SKM-1 treated with dmso at 0.1 percent for 144 hours (cell line): ENCODE measurements at regions not wholly inside any gene's neighbourhood (a gene's known extent, or its start where the extent isn't known, plus 50 kb on each side); places are given as distances from the start of the nearest gene placed in this dataset.
"Not testable (repeated sequence)": the region's sequence is repeated elsewhere in the genome, so short reads cannot be mapped to it uniquely, and the experiment has no call there.

ENCODE experiments used
- DNase-seq: peaks from one replicate; lab custom pipeline; 2025; ENCODE audit not compliant: unreplicated experiment; lab: John Stamatoyannopoulos, UW

DNA sequence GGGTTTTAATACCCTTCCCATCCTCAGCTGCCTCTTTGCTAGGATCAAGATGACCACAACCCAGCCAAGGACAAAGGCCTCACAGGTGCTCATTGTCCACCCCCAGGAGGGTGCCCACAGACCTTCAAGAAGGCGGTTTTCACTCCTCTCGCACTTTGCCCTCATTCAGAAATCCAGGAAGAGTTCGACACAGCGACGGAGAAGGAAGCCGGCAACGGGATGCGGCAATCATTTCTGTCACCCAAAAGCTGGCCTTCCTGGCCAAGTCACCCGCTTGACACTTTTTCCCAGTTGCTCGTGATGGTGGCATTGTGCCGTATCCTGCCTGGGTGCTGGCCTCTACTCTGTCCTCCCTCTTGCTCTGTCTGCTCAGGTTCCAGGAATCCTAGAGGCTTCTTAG is 293.0 kb upstream of the ZNF337 start:
- DNase-seq, result not testable (repeated sequence)

DNA sequence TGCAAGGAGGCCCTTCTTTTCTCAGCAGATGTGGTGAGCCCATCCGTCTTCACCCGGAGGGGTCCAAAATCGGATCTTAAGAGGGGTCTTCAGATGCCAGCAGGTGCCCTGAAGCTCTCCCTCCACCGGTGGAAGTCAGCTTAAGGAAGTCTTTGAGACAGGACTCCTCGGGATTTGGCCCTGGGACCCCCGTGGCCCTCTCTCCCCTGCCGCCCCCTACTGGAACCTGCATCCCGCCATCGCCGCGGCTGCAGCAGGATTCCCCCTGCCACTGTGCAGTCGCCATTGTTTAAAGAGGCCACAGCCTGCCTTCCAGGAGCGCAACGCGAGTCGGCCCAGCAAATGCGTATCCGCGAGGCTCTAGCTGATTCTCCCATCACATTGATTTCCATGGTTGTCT is 292.5 kb upstream of the ZNF337 start:
- DNase-seq, result no peak

DNA sequence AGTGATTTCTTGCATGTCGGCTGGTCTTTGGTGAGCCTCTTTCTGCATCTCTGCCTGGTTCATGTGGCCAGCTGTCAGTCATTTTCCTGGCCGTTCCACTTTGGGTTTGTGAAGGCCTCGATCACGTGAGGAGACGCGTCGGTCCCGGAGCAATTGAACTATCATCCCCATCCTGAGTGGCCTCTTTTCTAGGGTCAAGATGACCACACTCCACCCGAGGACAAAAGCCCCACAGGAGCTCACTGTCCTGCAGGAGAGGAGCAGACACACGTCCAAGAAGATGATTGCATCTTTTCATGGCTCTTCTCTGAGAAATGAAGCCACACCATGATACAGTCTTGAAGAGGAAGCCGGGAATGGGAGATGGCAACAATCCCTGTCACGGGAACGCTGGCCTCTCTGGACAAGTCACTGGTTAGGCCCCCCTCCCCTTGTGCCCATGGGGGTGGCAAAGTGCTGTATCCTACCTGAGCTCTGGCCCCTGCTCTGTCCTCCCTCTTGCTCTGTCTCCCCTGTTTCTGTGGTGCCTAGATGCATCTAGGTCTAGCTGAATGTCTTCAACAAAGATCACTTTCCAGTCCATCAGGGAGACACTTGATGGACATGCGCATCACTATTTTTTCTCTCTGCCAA is 291.4 kb upstream of the ZNF337 start:
- DNase-seq, result not testable (repeated sequence)

DNA sequence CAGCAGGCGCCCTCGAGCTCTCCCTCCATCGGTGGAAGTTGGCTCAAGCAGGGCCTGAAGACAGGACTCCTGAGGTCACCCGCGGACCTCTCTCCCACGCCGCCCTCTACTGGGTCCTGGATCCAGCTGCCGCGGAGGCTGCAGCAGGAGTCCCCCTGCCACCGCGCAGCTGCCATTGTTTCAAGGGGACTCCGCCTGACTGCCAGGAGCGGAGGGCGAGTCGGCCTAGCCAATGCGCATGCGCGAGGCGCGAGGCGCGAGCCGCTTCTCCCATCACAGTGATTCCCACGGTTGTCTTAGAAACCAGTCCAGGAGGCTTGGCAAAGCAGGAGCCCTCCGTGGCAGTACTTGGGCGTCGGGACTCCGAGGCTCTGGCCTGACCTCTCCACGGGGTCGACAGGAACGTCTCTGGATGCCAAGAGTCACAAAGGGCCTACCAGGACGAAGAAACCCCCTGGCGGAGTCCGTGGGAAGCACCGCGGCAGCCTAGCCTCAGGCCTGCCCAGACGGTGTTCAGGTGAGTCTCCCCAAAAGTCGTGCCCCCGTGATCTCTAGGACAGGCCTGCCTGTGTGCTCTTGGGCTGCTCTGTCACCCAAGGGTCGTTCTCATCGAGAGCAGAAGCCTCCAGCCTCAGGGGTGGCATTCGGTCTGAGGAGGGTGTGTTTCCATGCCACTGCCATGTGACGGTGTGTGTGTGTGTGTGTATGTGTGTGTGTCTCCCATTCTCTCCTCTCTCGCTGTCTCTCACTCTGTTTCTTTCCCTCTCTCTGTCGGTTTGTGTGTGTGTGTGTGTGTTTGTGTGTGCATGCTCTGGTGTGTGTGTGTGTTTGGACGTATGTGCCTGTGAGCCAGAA is 290.6 kb upstream of the ZNF337 start:
- no peak for DNase-seq

DNA sequence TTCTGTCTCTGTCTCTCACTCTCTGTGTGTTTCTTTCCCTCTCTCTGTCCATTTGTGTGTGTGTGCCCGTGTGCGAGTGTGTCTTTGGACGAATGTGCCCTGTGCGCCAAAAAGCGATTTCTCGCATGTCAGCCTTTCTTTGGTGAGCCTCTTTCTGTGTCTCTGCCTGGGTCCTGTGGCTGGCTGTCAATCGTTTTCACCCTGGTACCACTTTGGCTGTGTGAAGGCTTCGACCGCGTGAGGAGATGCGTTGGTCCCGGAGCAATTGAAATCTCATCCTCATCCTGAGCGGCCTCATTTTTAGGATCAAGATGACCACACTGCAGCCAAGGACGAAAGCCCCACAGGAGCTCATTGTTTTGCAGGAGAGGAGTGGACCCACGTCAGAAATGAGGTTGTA is 288.9 kb upstream of the ZNF337 start:
- no peak for DNase-seq

DNA sequence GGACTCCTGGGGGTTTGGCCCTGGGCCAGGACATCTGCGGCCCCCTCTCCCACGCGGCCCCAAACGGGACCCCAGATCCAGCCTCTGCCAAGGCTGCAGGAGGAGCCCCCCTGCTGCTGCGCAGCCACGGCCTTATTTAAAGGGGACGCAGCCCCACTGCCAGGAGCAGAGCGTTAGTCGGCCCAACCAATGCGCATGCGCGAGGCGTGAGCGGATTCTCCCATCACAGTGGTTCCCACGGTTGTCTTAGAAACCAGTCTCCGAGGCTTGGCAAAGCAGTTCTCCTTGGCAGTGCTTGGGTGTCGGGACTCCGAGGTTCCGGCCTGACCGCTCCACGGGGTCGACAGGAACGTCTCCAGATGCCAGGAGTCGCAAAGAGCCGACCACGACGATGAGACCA is 288.3 kb upstream of the ZNF337 start:
- DNase-seq, result no peak

DNA sequence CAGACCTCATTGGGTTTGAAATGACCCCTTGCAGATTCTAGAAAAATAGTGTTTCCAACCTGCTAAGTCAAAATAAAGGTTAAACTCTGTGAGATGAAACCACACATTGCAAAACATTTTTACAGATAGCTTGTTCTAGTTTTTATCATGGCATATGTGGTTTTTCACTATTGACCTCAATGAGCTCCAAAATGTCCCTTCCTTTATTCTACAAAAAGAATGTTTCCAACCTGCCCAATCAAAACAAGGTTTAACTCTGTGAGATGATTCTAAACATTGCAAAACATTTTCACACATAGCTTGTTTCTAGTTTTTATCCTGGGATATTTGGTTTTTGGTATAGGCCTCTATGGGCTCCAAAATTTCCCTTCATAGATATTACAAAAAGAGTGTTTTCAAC is 286.0 kb upstream of the ZNF337 start:
- DNase-seq, result not testable (repeated sequence)

DNA sequence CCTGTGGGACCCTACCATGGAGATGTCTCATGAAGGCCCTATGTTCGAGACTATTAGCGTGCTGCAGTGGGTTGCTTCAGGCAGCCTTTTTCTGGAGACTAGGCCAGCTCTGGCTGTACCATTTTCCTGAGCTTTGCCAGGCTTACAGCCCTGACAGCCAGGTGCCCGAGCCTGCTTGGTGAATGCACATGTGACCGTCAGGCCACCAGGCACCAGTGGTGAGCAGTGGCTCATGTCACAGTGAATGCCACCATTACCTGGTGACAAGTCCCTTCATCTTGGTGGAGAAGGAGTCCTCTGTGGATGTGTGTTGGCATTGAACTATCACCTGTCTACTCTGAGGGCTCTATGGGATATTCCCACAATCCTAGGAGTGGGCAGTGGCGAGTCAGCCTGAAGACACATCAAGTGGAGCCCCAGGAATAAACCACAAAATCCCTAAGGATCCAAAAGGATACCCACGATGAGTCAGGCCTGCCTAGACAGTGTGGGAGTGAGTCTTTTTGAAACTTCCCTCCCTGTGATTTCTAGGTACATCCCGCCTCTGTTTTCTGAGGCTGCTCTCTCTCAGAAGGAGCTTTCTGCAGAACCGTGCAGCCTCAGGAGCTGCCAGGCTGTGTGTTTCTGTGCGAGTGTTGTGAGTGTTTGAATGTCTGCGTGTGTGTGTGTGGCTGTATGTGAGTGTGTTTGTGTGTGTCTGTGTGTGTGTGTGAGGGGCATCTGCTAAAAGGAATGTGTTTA is 282.0 kb upstream of the ZNF337 start:
- not testable (repeated sequence) for DNase-seq

DNA sequence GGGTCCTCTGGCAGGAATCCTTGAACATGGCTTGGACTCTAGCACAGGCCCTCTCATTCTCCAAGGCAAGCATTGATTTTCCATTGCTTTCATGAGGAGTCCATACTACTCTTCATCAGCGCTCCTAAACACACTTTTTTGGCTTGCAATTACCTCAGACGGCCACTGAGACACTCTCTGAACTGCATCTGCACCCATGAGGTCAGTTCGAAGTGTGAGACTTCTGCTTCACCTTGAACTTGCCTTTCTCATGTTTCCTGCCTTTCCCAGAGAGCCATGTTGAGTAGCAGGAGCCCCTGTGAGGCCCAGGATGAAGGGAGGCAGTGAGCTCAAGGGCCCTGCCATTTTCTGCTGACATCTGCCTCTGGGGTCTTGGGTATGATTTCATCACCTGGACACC is 279.2 kb upstream of the ZNF337 start:
- not testable (repeated sequence) for DNase-seq

DNA sequence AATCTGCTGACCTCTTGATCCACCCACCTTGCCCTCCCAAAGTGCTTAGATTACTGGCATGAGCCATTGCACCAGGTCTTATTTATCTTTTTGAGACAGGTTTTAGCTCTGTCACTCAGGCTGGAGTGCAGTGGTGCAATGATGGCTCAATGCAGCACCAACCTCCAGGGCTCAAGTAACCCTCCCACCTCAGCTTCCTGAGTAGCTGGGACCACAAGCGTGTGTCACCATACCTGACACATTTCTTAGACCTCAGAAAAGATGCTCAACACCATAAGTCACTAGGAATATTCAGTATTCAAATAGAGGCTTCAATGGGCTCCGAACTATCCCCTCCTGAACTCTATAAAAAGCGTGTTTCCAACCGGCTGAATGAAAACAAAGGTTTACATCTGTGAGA is 268.6 kb upstream of the ZNF337 start:
- DNase-seq, result not testable (repeated sequence)

DNA sequence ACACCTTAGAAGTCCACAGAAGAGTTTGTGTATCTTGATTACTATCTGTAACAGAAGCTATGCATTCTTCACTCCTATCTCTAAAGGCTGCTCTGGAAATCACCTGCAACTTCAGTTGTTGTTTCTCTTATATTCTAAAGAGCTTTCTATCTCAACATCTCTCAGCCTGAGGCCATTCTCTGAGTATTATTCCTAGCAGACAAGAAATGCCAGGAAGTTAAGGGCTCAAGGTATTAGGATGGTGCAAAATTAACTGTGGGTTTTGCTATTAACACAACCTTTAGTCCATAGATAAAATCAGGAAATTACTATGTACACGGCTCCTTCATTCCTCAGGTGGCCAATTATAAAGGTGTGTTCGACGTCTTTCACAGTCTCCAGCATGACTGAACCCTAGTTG is 257.2 kb upstream of the ZNF337 start:
- DNase-seq, result not testable (repeated sequence)

DNA sequence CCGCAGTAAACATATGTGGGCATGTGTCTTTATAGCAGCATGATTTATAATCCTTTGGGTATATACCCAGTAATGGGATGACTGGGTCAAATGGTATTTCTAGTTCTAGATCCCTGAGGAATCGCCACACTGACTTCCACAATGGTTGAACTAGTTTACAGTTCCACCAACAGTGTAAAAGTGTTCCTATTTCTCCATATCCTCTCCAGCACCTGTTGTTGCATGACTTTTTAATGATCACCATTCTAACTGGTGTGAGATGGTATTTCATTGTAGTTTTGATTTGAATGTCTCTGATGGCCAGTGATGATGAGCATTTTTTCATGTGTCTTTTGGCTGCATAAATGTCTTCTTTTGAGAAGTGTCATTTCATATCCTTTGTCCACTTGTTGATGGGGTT is 238.6 kb upstream of the ZNF337 start:
- DNase-seq, result not testable (repeated sequence)

DNA sequence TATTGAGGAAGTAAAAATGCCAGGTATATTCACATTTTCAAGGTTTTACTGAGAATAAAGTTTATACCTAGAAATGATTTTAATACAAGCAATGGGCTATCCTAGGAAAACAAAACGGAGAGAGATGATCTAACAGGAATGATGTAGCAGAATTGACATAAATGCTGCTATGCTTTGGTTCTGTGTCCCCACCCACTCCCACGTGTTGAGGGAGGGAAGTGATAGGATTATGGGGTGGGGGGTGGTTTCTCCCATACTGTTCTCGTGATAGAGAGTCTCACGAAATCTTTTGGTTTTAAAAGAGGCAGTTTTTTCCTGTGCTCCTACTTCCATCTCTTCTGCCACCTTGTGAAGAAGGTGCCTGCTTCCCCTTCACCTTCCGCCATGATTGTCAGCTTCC is 236.2 kb upstream of the ZNF337 start:
- not testable (repeated sequence) for DNase-seq

DNA sequence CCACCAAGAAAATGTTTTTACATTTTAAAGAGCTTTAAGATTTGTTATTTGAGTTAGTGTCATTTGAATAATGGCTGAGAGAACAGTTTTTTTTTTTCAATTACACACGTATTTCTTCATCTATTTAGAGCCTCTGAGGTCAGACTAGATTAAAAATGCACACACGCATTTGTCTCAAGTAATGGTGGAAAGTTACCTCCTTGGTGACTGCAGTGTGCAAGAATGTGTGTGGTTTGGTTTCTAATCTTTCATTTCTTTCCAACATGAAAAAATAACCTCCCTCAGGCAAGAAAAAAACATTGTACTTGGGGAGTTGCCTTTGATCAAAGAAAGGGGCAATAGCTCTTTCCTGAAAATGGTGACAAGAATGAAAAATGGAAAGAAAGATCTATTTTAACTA is 235.5 kb upstream of the ZNF337 start:
- DNase-seq, result not testable (repeated sequence)

DNA sequence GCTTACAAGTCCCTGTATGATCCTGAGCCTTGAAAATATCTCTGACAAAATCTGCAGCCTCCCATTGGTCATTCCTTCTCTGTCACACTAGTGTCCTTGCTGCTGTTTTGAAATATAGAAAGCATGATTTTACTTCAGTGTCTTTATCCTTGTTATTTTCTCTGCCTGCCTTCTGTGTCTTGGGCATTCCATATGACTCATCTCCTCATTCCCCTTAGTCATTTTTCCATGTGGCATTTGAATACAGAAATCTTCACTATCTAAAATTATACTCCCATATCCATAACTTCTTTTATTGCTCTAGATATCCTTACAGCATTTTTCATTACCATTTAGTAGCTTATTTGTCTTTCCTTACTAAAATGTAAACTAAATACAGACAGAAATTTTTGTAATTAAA is 205.7 kb upstream of the ZNF337 start:
- not testable (repeated sequence) for DNase-seq

DNA sequence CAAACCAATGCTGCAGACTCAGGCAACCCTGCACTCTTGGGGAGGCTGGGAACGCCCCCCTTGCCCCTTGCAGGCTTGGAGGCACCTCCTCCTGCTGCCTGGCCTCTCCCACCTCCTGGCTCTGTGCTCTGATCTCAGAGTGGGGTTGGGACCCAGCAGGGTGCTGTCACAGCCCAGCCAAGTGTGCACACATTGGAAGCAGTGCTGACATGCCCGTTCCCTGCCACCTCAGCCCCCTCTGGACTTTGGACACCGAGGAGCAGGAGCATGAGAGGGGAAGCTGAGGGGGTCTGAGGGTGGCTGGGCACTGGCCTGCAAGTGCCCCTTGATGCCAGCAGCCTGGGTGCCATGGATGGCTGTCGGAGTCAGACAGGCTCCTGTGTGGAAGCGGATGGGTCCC is 202.0 kb upstream of the ZNF337 start:
- DNase-seq, result not testable (repeated sequence)

DNA sequence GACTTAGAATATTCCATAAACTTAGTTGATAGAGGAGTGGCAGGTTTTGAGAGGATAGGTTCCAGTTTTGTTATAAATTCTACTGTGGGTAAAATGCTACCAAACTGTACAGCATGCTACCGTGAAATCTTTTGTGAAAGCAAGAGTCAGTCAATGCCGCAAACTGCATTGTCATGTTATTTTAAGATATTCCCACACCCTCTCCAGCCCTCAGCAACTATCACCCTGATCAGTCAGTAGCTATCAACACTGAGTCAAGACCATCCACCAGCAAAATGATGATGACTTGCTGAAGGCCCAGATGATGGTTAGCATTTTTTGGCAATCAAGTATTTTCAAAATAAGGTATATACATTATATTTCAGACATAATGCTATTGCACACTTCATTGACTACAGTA is 182.4 kb upstream of the ZNF337 start:
- not testable (repeated sequence) for DNase-seq

DNA sequence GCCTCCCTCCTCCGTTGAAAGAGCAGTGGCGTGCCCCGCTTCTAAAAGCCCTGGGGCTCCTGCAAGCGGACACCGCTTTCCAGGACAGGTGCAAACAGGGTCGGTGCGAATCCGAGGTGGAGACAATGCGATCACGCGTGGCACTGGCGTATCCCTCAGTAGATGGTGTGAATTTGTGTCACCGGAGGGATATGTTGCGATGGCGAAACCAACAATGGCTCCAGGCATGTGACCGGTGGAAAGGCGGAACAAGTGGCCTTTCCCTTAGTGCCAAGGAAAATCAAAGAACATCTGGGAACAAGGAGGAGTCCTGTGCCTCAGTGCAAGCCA is 172.0 kb upstream of the ZNF337 start:
- DNase-seq, result not testable (repeated sequence)

DNA sequence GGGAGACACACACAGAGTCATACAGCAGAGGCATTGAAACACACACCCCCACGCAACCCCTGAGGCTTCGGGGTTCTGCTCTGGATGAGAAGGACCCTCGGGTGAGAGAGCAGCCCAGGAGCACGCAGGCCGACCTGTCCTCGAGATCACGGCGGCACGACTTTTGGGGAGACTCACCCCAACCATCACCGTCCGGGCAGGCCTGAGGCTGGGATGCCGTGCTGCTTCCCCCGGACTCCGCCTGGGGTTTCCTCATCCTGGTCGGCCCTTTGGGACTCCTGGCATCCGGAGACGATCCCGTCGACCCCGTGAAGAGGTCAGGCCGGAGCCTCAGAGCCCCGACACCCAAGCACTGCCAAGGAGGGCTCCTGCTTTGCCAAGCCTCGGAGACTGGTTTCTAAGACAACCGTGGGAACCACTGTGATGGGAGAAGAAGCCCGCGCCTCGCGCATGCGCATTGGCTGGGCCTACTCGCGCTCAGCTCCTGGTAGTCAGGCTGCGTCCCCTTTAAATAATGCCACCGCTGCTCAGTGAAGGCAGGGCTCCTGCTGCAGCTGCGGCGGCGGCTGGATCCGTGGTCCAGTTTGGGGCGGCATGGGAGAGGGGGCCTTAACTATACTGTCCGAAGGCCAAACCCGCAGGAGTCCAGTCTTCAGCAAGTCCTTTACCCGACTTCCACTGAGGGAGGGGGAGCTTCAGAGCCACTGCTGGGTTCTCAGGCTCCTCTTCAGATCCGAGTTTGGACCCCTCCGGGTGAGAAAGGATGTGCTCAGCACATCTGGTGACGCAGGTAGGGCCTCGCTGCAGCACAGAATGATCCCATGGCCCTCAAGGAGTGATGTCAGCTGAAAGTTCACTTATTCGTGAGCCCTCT is 171.4 kb upstream of the ZNF337 start:
- DNase-seq, result no peak

DNA sequence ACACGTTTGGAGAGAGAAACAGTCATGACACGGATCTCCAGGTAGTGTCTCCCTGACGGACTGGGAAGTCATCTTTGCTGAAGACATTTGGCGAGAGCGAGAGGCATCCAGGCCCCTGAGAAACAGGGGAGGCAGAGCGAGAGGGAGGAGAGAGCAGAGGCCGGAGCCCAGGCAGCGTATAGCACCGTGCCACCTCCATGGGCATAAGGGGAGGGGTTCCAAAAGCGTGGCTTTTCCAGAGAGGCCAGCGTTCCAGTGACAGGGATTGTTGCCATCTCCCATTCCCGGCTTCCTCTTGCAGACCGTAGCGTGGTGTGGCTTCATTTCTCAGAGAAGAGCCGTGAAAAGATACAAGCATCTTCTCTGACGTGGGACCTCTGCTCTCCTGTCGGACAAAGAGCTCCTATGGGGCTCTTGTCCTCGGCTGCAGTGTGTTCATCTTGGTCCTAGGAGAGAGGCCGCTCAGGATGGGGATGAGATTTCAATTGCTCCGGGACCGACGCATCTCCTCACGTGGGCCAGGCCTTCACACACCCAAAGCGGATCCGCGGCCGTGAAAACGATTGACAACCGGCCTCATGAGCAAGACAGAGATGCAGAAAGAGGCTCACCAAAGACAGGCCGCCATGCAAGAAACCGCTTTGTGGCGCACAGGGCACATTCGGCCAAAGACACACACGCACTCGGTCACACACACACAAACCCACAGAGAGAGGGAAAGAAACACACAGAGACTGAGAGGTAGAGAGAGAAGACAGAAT is 170.5 kb upstream of the ZNF337 start:
- DNase-seq, result not testable (repeated sequence)
